ENCODE measurements at regions not wholly inside any gene's neighbourhood (a gene's known extent, or its start where the extent isn't known, plus 50 kb on each side); places are given as distances from the start of the nearest gene placed in this dataset.

- TF ChIP-seq, protein P1, sequence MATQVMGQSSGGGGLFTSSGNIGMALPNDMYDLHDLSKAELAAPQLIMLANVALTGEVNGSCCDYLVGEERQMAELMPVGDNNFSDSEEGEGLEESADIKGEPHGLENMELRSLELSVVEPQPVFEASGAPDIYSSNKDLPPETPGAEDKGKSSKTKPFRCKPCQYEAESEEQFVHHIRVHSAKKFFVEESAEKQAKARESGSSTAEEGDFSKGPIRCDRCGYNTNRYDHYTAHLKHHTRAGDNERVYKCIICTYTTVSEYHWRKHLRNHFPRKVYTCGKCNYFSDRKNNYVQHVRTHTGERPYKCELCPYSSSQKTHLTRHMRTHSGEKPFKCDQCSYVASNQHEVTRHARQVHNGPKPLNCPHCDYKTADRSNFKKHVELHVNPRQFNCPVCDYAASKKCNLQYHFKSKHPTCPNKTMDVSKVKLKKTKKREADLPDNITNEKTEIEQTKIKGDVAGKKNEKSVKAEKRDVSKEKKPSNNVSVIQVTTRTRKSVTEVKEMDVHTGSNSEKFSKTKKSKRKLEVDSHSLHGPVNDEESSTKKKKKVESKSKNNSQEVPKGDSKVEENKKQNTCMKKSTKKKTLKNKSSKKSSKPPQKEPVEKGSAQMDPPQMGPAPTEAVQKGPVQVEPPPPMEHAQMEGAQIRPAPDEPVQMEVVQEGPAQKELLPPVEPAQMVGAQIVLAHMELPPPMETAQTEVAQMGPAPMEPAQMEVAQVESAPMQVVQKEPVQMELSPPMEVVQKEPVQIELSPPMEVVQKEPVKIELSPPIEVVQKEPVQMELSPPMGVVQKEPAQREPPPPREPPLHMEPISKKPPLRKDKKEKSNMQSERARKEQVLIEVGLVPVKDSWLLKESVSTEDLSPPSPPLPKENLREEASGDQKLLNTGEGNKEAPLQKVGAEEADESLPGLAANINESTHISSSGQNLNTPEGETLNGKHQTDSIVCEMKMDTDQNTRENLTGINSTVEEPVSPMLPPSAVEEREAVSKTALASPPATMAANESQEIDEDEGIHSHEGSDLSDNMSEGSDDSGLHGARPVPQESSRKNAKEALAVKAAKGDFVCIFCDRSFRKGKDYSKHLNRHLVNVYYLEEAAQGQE (IDR thresholded peaks at IDR 0.05; ENCODE audit: insufficient read depth in 1 of 2, low read depth in 2 of 2, low read length in 1 of 2) = no peak
- TF ChIP-seq, protein P2, sequence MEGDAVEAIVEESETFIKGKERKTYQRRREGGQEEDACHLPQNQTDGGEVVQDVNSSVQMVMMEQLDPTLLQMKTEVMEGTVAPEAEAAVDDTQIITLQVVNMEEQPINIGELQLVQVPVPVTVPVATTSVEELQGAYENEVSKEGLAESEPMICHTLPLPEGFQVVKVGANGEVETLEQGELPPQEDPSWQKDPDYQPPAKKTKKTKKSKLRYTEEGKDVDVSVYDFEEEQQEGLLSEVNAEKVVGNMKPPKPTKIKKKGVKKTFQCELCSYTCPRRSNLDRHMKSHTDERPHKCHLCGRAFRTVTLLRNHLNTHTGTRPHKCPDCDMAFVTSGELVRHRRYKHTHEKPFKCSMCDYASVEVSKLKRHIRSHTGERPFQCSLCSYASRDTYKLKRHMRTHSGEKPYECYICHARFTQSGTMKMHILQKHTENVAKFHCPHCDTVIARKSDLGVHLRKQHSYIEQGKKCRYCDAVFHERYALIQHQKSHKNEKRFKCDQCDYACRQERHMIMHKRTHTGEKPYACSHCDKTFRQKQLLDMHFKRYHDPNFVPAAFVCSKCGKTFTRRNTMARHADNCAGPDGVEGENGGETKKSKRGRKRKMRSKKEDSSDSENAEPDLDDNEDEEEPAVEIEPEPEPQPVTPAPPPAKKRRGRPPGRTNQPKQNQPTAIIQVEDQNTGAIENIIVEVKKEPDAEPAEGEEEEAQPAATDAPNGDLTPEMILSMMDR (IDR thresholded peaks at IDR 0.05) = no peak
- TF ChIP-seq POLR2AphosphoS5 (IDR thresholded peaks at IDR 0.05; ENCODE audit: low read depth, low read length) (no peak), SIN3A (IDR thresholded peaks at IDR 0.05; ENCODE audit: borderline replicate concordance, insufficient read depth, low read depth, low read length) (no peak)
These were observed 56.9 kb downstream of the PRR15 start for GRCh38 chr7:29620556-29620930.

All from Panc1 (cell line).